GM19372 (cell line): ENCODE measurements at regions not wholly inside any gene's neighbourhood (a gene's known extent, or its start where the extent isn't known, plus 50 kb on each side); places are given as distances from the start of the nearest gene placed in this dataset.

ENCODE experiments used
- ATAC-seq: cut with Tn5 transposase; IDR thresholded peaks from one replicate; pipeline ENCODE4 v1.9.1; 2021; ENCODE audit warnings: mild to moderate bottlenecking, low read depth, moderate library complexity; ENCODE audit not compliant: unreplicated experiment

GRCh38 chr3:128515-129172 lies 67.9 kb upstream of the CHL1 start:
- ATAC-seq: no peak

- no peak for ATAC-seq
These were observed 65.2 kb upstream of the CHL1 start for GRCh38 chr3:131151-131888.

GRCh38 chr3:132378-132777 lies 64.2 kb upstream of the CHL1 start:
- no peak for ATAC-seq

GRCh38 chr3:132904-133303 lies 63.7 kb upstream of the CHL1 start:
- no peak for ATAC-seq

GRCh38 chr3:140748-141330 lies 55.7 kb upstream of the CHL1 start:
- no peak for ATAC-seq
